ENCODE measurements at regions not wholly inside any gene's neighbourhood (a gene's known extent, or its start where the extent isn't known, plus 50 kb on each side); places are given as distances from the start of the nearest gene placed in this dataset.

- no peak for TF ChIP-seq FOXJ3 (CRISPR knock-in tag; IDR thresholded peaks at IDR 0.05)
- no peak for TF ChIP-seq ZBTB33 (IDR thresholded peaks at IDR 0.05; ENCODE audit: borderline replicate concordance, low read depth)
- no peak for TF ChIP-seq CTCF (IDR thresholded peaks at IDR 0.05)
- no peak for TF ChIP-seq SMC3 (IDR thresholded peaks at IDR 0.05; ENCODE audit: low read depth, low read length)
- TF ChIP-seq RAD21 (IDR thresholded peaks at IDR 0.05; ENCODE audit: low read length), result no peak
- no peak for TF ChIP-seq NRF1 (IDR thresholded peaks at IDR 0.05; ENCODE audit: low read depth, low read length)
- no peak for TF ChIP-seq MEF2A (IDR thresholded peaks at IDR 0.05; ENCODE audit: borderline replicate concordance, low read depth)
- TF ChIP-seq RXRA (IDR thresholded peaks at IDR 0.05; ENCODE audit: borderline replicate concordance, low read depth), result no peak
These were observed 131.0 kb upstream of the OSMR start for GRCh38 chr5:38714703-38715355.

Data from SK-N-SH (cell line).